HuH-7 (cell line): ENCODE measurements at regions not wholly inside any gene's neighbourhood (a gene's known extent, or its start where the extent isn't known, plus 50 kb on each side); places are given as distances from the start of the nearest gene placed in this dataset.

ENCODE experiments used
- DNase-seq: peaks from one replicate; pipeline ENCODE4 v3.0.0; 2011; ENCODE audit warnings: low spot score

DNA sequence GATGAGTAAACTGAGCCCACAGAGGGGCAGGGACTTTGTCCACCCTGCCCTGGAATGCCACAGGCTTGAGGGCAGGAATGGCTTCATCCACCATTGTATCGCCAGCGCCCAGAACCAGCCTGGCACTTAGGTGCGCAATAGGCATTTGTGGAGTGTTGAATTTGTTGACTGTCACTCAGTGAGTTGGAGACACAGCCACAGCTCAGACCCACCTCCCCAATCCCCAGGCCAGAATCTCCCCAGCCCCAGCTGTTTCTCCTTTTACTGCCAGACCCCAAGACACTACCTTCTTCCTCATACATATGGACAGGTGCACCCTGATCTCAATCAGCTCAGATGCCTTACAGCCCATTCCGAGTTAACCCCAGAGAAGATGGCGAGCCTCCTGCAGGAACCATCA is 674.5 kb downstream of the MATN1 start:
- no peak for DNase-seq

DNA sequence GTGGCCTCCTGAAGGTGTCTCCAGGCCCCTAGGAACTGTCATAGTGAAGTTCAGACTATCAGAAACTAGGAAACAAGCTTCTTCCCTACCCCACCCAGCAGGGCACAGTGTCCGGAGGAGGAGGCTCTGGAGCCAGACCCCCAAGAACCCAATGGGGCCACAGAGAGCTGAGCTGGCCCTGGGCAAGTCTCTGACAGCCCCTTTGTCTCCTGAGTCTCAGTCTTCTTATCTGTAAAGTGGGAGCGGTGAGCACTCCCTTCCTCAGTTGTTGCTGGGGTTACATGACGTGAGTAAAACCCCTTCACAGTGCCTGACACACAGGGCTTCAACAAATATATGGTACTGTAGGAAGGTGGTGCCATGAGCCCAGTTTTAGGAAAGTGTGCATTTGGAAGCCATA is 675.8 kb downstream of the MATN1 start:
- no peak for DNase-seq

DNA sequence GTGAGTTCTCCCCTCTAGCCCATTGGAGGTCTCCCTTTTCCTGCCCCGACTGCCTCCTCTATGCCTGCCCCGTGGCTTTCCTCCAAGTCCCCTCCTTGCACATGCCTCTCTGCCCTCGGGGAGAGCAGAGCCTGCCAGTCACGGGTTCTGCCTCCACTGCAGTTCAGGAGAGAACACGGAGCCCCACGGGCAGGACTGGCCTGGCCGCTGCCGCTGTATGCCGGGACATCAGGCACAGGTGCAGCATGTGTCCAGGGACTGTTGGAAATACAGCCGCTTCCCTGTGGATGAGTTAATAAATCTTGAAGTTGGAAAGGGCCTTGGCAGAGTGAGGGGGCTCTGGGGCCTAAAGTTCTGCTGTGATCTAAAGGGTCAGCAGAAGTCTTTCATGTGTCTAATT is 676.6 kb downstream of the MATN1 start:
- DNase-seq: no peak

DNA sequence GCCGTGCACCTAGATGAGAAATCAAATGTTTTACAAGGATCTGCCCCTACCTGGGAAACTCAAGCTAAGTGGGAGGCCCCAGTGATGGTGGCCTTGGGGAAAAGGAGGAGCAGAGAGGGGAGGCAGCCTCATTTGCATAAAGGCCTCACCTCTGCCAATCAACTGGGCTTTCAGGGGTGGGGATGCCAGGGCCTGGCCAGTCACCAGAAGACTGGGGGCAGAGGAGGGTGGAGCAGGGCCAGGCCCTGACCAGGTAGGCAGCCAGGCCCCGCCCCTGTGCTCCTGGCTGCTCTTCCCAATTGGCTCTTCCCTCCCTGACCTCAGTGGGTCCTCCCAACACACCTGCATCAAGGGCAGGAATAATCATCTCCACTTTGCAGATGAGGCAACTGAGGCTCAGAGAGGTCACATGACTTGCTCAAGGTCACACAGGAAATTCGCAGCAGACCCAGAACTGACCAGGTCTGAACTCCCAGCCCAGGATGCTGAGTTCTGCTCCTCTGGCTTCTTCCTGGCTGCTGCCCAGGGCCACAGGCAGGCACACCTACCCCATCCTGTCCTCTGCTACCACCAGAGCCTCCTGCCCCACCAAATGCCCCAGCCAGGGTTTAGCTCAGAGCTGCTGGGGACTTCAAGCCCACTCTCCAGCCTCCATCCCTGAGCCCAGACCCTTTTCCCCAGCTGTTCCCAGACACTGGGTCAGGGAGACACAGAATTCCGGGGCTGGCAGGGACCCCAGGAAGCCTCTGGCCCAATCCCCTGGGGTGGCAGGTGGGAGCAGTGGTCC is 677.9 kb downstream of the MATN1 start:
- DNase-seq: no peak

DNA sequence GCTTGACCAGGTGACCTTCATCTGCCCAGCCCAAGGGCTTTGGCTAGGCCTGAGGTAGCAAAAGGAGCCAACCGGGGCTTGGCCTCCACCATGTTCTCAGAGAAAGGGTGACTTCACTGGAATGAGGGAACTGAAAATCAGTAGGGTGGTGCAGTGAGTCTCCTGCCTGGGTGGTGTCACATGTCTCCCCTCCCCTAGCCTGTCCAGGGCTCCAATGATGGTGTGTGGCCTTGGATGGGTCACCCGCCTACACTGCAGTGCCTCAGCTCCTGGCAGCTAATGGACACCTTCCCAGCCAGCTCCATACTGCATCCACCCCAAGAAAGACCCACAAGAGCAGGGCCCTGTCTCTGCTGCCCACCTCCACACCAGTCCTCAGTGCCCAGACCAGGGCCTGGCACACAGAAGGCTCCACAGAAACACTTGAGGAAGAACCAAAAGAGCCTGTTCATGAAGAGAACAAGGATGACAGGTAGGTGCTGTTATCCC is 678.7 kb downstream of the MATN1 start:
- no peak for DNase-seq

DNA sequence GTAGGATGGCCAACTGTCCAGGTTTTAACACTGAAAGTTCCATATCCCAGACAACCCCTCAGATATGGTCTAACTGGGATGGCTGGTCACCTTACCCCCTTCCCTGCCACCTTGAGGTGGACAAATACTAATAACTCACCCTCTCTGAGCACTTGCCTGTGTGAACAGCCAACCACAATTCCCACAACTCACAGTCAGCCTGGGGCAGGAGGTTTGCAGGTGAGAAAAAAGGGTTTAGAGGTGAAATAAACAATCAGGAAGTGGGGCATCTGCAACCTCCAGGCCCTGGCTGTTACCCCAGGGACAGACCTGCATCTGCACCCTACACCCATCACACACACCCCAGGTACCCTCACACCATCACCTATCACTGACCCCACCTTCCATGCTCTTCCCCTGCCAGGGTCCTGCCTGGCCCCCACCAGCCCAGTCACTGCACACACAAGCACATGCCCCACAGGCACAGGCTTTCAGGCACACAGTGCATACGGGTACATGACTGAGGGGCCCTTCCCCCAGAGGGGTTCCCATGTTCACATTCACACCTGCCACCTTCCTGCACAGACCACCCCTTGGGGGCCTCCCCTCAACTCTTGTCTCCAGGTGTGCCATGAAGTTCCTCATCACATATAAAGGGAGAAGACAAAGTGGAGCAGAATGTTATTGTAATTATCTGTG is 679.5 kb downstream of the MATN1 start:
- DNase-seq: no peak

DNA sequence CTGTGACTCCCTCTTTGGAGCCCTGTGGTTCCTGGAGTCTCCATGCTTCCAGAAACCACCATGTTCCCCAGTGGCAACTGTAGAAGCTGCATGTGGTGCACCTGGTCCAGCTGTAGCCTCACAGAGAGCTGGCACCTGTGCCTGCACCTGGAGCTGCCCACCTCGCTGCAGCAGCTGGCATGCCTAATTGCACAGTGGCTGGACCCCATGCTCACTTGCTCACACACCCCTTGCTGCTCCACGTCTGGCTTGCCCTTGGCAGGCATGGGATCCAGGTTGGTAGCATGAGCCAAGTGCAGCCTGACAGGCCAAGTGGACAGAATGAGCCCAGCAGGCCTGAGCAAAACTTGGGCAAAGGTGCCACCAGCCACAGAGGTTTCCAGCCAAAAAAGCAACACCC is 680.1 kb downstream of the MATN1 start:
- no peak for DNase-seq

DNA sequence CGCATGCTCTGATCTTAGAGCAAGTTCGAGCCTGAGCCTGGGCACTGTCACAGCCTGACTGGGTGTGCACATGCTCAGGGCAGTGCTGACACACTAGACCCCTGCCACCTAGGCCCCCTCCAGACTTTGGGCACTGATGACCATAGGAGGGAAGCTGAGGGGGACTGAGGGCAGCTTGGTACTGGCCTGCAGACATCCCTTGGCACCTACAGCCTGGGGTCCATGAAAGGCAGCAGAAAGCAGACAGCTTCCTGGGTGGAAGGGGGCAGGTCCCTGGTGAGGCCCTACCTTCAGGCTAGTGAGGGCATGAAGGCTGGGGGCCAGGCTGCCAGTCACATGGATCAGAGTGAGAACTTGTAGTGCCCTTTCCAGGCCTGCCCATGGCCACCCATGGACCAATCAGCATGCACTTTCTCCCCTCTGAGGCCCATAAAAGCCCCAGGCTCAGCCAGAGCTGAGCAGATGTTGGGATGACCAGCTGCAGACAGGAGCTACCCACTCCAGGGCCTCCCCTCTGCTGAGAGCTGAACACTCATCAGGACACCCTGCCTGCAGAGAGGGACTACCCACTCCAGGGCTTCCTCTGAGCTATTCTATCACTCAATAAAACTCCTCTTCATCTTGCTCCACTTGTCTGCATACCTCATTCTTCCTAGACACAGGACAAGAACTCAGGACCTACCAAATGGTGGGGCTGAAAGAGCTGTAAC is 680.8 kb downstream of the MATN1 start:
- DNase-seq: no peak

DNA sequence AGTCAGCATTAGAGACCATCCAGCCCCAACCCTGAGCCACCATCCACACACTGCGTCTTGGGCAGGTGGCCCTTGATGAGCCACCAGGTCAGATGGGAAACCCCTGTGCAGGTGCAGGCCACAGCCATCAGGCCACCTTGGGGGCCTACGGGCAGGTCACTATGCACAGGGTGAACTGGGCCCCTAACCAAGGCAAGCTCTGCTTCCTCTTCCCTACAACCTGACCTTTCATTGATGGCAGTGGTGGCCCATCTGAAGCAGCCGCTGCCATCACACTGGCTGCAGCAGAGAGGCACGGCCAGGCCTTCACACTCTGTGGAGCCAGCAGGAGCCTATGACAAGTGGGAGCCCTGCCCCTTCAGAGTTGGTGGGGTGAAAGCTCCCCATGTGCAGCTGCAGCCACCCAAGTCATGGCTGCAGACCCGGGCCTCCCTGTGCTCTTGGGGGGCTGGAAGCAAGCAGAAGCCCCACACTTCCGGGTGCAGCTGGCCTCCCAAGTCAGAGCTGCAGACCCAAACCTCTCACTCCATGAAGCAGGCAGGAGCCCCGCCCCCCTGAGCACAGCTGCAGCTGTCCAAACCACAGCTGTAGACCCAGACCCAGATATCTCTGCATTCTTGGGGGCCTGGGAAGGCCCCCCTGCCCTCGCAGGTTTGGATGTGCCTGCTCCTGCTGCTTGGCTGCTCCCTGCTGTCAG is 681.5 kb downstream of the MATN1 start:
- DNase-seq: no peak

DNA sequence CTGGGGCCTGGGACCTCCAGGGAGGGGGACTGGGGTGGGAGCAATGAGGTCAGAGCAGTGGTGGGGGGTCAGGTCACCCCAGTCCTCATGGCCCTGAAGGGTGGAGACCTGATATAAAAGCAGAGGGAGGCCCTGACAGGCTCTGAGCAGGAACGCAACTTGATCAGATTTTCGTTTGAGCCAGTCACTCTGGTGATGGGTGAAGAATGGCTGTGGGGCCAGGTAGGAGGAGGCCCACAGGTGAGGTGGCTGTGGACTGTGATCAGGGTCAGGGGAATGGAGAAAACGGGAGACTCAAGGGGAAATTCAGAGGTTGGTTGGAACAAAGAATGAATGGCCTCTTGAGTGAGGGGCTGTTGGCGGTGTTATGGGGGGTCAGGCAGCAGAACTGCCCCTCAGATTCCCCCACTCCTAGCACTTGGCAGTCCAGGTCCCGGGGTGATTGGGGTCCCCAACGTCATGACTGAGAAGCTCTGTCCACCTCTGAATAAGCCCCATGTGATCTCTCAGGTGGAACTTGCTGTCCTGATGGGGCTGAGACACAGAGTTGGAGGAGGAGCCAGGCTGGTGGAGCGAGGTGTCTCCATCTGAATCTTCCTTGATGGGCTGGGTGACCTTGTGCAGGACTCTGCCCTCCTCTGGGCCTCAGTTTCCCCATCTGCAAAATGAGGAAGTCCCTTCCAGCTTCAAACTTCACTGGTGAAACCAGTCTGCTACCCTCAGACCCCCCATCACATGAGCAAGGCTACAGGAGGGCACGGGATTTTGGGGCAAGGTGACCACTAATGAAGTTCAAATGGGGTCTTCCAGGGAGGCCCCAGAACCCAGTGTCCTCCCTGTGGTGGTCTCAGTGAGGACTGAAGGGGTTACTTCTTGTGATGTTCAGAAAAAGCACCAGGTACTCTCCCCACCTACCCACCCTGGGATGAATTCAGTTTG is 683.0 kb downstream of the MATN1 start:
- no peak for DNase-seq

DNA sequence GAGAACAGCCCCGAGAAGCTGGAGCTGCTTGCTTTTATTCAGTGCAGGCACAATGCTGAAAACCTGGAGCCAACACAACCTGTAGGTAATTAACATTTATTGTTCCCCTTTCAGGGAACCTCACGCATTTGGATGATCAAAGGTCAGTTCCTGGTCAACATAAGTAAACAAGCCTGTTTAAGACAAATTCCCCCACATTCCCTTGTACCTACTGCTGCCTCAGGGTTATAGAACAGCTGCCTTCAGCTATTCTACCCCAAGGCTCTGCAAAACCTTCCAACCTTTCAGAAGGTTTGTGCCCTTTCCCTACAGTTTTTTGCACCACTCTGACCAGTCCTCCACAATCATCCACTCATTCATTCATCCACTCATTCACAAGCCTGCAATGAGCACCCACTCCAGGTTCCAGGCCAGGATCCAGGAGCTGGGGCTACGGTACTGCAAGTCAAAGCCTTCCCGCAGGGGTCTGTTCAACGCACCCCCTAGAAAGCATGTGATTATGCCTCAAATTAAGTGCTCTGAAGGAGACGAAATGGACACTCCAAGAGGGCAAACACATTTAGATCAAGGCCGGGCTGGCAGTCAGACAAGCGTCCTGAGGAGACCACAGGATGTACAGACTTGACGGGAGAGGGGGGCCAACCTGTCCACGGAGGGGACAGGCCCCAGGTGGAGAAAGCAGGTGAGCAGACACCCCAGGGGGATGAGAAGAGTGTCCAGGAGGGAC is 683.9 kb downstream of the MATN1 start:
- no peak for DNase-seq

DNA sequence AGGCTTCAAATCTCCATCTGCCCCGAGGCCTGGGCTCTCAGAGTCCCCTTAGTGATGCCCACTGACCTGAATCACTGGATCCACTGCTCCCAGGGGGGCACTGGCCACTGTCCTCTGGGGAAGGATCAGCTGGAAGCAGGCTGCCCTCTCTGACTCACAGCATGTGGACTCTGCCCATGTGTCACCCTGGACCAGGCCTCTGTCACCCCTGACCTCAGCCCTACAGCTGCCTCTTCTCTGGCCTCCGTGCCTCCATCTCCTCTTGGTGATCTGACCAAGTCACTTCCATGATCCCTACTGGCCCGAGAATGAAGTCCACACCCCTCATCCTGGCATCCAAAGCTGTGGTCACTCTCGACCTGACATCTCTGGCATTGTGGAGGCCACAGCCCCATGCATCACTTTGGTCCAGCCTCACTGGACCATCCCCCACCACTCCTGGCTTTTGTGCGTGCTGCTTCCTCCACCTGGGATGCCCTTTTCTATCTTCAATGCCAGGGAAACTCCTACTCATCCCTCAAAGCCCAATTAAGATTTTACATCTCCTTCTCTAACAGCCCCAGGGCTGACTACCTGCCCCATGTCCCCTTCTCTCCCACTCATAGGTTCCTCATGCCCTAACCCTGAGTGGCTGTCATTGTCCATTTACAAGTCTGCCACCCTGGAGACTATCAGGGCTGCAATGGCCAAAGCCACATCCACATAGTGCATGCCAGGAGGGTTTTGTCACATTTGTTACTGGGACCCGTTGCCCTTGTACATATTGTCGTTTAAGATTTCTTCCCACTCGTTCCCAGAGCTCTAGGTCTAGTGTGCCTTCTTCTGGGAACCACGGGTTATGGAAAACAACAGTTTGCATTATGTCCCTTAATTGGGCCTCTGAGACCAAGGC is 685.0 kb downstream of the MATN1 start:
- no peak for DNase-seq

DNA sequence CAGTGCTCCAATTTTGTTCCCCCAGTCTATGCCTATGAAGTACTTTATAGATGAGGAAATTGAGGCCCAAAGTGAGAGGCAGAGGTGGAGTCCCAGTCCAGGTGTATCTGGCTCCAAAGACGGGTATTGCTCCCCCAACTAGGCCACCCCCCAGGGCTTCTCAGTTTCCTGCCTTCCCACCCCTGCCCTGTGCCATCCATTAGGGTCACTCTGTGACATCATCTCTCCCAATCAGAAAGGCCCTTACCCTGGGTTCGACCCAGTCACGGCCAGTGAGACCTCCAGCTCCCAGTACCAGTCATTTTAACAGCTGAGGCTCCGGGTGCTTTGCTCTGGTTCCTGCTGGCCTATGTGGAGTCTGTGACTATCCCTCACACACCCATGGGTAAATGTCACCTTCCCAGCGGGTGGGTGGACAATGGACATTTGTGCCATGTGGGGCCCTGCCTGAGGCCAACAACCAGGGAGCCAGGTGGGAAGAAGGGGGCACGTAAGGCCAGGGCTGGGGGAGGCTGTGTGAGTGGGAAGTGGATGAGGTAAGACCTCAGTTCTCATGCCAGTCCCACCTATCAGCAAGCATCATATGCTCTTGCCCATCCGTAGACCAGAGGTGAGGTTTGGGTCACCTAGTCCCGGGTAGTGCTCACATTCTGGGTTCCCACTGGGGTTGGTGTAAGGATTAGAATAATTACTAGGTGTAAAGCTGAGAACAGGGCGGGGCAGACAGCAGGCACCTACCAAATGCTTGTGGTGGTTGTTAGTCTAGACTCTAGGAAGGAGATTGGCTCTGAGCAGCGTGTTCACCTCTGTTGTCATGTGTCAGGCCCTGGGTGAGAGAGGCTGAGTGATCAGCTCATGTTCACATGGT is 685.9 kb downstream of the MATN1 start:
- no peak for DNase-seq

DNA sequence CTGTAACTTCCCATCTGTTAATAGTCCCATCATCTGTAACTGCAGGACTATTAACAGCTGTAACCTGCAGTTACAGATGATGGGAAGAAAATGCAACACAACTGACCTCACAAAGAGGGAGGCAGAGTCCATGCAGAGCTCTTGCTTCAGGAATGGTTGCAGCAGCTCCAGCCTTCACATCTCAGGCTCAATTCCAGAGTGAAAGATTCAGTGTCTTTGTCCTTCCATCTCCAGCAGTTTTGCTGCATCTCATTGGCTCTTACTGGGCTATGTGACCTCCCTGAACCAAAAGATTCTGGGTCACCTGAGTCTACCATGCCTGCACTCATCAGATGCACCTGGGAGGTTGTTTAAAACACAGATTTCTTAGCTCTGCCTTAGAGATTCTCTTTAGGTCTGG is 686.7 kb downstream of the MATN1 start:
- no peak for DNase-seq

DNA sequence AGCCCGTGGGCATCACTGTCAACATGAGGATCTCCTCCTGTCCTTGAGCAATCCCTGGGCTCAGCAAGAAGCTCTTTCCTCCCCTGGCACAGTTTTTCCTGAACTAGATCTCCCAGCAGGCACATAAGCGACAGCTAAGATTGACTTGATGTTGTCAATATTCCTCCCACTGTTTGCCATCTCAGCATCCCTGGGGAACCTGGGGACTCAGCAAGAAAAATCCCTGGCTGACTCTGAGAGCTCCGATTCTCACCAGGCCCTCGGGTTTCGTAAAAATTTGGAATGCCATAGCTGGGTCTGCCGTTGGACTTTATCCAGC is 687.2 kb downstream of the MATN1 start:
- DNase-seq: no peak

DNA sequence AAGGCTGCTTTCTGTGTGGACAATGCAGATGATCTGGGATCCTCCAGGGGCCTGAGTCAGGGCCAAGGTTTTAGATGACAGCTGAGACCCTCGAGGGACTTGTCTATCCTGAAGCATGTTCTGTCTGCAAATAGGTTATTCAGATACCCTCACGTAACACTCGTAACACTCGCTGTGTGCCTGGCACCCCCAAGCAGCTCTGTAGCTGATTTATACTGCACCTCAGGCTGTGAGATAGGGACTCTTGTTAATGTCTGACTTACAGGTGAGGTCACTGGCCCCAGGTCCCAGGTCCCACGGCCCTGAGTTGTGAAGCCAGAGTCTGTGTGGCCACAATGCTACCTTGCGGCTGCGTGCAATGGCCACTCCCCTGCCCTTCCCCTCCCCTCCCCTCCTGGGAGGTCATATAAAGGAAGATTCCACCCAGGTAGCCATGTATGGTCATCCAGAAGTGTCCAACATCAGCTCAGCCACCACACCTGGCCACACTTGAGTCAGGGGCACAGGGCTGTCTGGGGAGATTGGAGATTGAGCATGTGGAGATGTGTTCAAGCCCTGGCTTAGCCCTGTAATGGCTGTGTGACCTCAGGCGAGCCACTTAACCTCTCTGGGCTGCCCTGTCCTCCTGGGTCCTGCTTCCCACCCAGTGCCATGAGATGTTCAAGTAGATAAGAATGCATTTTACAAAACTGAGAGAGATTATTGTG is 687.7 kb downstream of the MATN1 start:
- DNase-seq: no peak

DNA sequence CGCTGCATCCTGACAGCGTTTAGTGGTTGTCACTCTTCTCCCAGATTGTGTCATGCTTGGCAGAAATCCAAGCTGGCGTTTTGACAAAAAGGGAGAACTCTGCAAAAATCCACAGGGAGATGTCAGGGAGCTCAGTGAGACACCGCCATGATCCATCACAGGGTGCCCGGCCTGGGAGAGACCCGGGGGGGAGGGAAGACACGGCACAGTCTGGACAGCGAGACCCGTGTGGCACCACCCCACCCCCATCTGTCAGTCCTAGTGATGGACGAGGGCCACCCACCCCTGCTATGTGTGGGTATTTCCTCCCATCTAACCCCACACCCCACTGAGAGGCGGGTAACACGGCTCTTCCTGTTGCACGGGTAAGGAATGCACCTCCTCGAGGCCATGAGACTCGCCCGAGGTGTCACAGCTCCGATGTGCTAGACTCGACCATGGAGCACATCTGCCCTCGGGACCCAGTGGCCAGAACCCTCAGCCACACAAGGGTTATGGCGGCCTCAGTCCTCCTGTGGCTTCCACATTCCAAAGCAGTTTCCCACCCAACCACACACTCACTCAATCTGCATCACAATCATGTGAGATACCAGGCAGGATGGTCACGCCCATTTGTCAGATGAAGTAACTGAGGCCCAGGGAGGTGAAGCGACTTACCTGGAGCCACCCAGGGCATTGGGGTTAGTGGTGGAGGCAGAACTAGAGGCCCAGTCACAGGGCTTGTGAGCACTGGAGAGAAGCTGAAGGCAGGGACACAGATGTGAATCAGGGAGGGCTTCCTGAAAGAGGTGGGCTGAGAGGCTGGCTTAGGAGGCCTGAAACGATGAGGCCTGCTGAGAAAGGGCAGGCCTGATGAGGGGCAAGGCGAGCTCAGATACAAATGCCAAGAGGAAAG is 688.5 kb downstream of the MATN1 start:
- DNase-seq: no peak
